Breast epithelium (tissue), 3 donors: ENCODE measurements at regions not wholly inside any gene's neighbourhood (a gene's known extent, or its start where the extent isn't known, plus 50 kb on each side); places are given as distances from the start of the nearest gene placed in this dataset.

Experiments used
- POLR2A ChIP-seq: fragments of 450-650 bp; IDR thresholded peaks from one replicate; pipeline ENCODE4 v1.6.1; 2016; ENCODE audit warnings: antibody characterized with exemption, mild to moderate bottlenecking, moderate library complexity
- TF ChIP-seq, protein P1 (sequence below), 3 donors: fragments of 450-650 bp; IDR thresholded peaks; one replicate each; pipeline ENCODE4 v1.5.1; 2016 to 2017; ENCODE audit warnings: antibody characterized with exemption in 3 of 3, mild to moderate bottlenecking in 3 of 3, moderate library complexity in 3 of 3

DNA sequence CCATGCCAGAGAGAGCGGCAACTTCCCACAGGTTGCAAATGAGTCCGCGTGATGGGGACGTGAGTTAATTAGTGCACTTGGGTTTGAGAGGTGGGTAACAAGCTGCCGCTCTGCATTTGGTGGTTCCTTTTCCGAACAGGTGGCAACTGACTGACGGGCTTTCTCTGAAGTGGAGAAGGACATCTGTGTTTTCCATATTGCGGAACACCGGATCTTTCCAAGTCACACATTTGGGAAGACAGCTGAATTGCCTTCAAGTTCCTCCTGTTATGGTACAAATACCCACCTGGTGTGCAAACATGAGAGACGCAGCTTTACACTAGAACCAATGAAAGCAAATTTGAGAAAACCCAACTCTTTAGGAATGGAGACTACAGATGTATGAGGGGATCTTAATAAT is 451.3 kb upstream of the ZFHX3 start:
- TF ChIP-seq, protein P1, sequence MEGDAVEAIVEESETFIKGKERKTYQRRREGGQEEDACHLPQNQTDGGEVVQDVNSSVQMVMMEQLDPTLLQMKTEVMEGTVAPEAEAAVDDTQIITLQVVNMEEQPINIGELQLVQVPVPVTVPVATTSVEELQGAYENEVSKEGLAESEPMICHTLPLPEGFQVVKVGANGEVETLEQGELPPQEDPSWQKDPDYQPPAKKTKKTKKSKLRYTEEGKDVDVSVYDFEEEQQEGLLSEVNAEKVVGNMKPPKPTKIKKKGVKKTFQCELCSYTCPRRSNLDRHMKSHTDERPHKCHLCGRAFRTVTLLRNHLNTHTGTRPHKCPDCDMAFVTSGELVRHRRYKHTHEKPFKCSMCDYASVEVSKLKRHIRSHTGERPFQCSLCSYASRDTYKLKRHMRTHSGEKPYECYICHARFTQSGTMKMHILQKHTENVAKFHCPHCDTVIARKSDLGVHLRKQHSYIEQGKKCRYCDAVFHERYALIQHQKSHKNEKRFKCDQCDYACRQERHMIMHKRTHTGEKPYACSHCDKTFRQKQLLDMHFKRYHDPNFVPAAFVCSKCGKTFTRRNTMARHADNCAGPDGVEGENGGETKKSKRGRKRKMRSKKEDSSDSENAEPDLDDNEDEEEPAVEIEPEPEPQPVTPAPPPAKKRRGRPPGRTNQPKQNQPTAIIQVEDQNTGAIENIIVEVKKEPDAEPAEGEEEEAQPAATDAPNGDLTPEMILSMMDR (IDR thresholded peaks at IDR 0.05) = no peak
- no peak for TF ChIP-seq POLR2A
